ENCODE measurements at regions not wholly inside any gene's neighbourhood (a gene's known extent, or its start where the extent isn't known, plus 50 kb on each side); places are given as distances from the start of the nearest gene placed in this dataset.

DNA sequence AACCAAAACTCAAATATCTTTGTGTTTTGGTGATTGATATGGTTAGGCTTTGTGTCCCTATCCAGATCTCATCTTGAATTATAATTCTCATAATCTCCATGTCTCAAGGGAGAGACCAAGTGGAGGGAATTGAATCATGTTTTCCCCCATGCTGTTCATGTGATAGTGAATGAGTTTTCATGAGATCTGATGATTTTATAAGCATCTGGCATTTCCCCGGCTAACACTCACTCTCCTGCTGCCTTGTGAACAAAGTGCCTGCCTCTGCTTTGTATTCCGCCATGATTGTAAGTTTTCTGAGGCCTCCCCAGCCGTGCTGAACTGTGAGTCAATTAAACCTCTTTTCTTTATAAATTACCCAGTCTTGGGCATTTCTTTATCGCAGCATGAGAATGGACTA is 419.5 kb downstream of the SH2D4B start:
- H2BK5ac ChIP-seq (ENCODE audit: low read depth, low read length) = no peak overlapping the region
- ChIA-PET POLR2A (ENCODE audit: partially characterized antibody) (no interaction called here), CTCF (ENCODE audit: partially characterized antibody) (interaction anchor here (1.3 to 3.5 kb wide), 2 partner anchors 13 to 257 kb away, joined by 6 to 20 read pairs; no protein-coding TSS in a partner anchor)
- no peak overlapping the region for H4K91ac ChIP-seq (replicated peaks; ENCODE audit: insufficient read length, low read length)
- no peak overlapping the region for H3K56ac ChIP-seq (replicated peaks; ENCODE audit: insufficient read length, low read depth, low read length)
- no peak overlapping the region for H4K5ac ChIP-seq (ENCODE audit: insufficient read length, low read depth, low read length)
- no peak overlapping the region for H3K23ac ChIP-seq (ENCODE audit: insufficient read length)
- no peaks in the 10 kb centered on the region for H3K36me3 ChIP-seq (ENCODE audit: control insufficient read depth in 2 of 4, insufficient read depth in 4 of 4, low read length in 3 of 4)
- H3K4ac ChIP-seq (replicated peaks; ENCODE audit: insufficient read length, low read depth, low read length) = no peak overlapping the region
- H2BK15ac ChIP-seq (ENCODE audit: low read length) = no peak overlapping the region
- H3K9ac ChIP-seq (replicated peaks in 1 of 4; ENCODE audit: extremely low read depth in 1 of 4, low read depth in 3 of 4, low read length in 3 of 4) = no peak overlapping the region
- no peak overlapping the region; the same call in 1 of the 2 replicates for H2AFZ ChIP-seq (ENCODE audit: low read length)
- TF ChIP-seq NANOG (IDR thresholded peaks at IDR 0.05; ENCODE audit: insufficient read depth, low read depth, low read length, poor library complexity, severe bottlenecking) (no peak), RNF2 (IDR thresholded peaks at IDR 0.05; ENCODE audit: borderline replicate concordance, low read depth, low read length, missing control alignments, poor library complexity, severe bottlenecking) (no peak), SP1 (IDR thresholded peaks at IDR 0.05; ENCODE audit: low read depth, low read length) (no peak), TAF7 (optimal IDR thresholded peaks at IDR 0.05; ENCODE audit: borderline replicate concordance, low read depth, low read length) (no peak)
- TF ChIP-seq, protein P1, sequence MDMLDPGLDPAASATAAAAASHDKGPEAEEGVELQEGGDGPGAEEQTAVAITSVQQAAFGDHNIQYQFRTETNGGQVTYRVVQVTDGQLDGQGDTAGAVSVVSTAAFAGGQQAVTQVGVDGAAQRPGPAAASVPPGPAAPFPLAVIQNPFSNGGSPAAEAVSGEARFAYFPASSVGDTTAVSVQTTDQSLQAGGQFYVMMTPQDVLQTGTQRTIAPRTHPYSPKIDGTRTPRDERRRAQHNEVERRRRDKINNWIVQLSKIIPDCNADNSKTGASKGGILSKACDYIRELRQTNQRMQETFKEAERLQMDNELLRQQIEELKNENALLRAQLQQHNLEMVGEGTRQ (IDR thresholded peaks at IDR 0.05; ENCODE audit: low read length) = no peak
- H3K23me2 ChIP-seq (ENCODE audit: low read depth, low read length) = no peaks in the 10 kb centered on the region
- DNase-seq (ENCODE audit: low read depth in 1 of 2, low spot score in 2 of 2) = no peak
- no peak overlapping the region for H3K27ac ChIP-seq (ENCODE audit: low read depth, low read length)
- no peak overlapping the region for H2BK20ac ChIP-seq (ENCODE audit: low read length)
- H3K4me1 ChIP-seq (replicated peaks in 1 of 4; ENCODE audit: control insufficient read depth in 3 of 4, insufficient read depth in 4 of 4, low read length in 3 of 4) = no peaks in the 10 kb centered on the region
- H4K8ac ChIP-seq (ENCODE audit: extremely low read depth, insufficient read depth, low read length) = no peak overlapping the region
- no peak overlapping the region for H2BK12ac ChIP-seq (ENCODE audit: low read depth, low read length)
- H3K18ac ChIP-seq (ENCODE audit: extremely low read depth, low read length) = no peak overlapping the region
- H4K20me1 ChIP-seq (replicated peaks in 1 of 2; ENCODE audit: control insufficient read depth in 1 of 2, insufficient read depth in 2 of 2, low read length in 2 of 2) = no peaks in the 10 kb centered on the region
- H2AK5ac ChIP-seq (ENCODE audit: low read depth, low read length) = no peak overlapping the region
- H3K79me1 ChIP-seq (ENCODE audit: low read depth, low read length) = no peaks in the 10 kb centered on the region
- no peak overlapping the region for H2BK120ac ChIP-seq (replicated peaks; ENCODE audit: low read depth, low read length)
- H3K14ac ChIP-seq (ENCODE audit: insufficient read length) = no peak overlapping the region
- WGBS, 2 experiments (ENCODE audit: extremely low coverage in 1 of 2, insufficient coverage in 1 of 2, insufficient read length in 1 of 2, insufficient replicate concordance in 2 of 2, low coverage in 1 of 2, low lambda C conversion rate in 2 of 2, missing lambda C conversion rate in 1 of 2) = 89% methylated on average over 4 of the region's 4 CpGs; no CpG with 5 or more reads in 1 of the 2 experiments
- H3K9me3 ChIP-seq (ENCODE audit: insufficient read depth in 2 of 2, low read depth in 1 of 2, low read length in 1 of 2) = no peaks in the 10 kb centered on the region
- no peak overlapping the region for H3K4me2 ChIP-seq (ENCODE audit: insufficient read depth in 1 of 2, low read depth in 2 of 2, low read length in 2 of 2)
- H3K4me3 ChIP-seq (ENCODE audit: extremely low read depth in 1 of 4, insufficient read depth in 2 of 4, low read depth in 3 of 4, low read length in 4 of 4) = no peak overlapping the region
- no peak for FAIRE-seq
- H3K27me3 ChIP-seq (replicated peaks in 1 of 4; ENCODE audit: control insufficient read depth in 3 of 4, extremely low read depth in 1 of 4, insufficient read depth in 3 of 4, low read length in 3 of 4) = no peaks in the 10 kb centered on the region
- no peaks in the 10 kb centered on the region for H3K79me2 ChIP-seq (ENCODE audit: control insufficient read depth in 1 of 2, insufficient read depth in 2 of 2, low read length in 2 of 2)
